Nephron progenitor cell (in vitro differentiated cells): ENCODE measurements at regions not wholly inside any gene's neighbourhood (a gene's known extent, or its start where the extent isn't known, plus 50 kb on each side); places are given as distances from the start of the nearest gene placed in this dataset.

ENCODE experiments used
- DNase-seq: peaks from one replicate; pipeline ENCODE4 v3.0.0; 2021
- H3K27ac Mint-ChIP-seq: 2 replicates; pipeline ENCODE4 v1.8.0; 2021; ENCODE audit warnings: mild to moderate bottlenecking, moderate library complexity, mixed read lengths
- H3K27me3 Mint-ChIP-seq: 2 replicates; pipeline ENCODE4 v1.8.0; 2021; ENCODE audit warnings: mild to moderate bottlenecking, low read depth, mixed read lengths; ENCODE audit not compliant: poor library complexity
- H3K36me3 Mint-ChIP-seq: 2 replicates; pipeline ENCODE4 v1.8.0; 2021; ENCODE audit warnings: low read depth, mixed read lengths
- H3K4me1 Mint-ChIP-seq: 2 replicates; pipeline ENCODE4 v1.8.0; 2021; ENCODE audit warnings: mixed read lengths
- H3K4me3 Mint-ChIP-seq: 2 replicates; pipeline ENCODE4 v1.8.0; 2021; ENCODE audit warnings: mild to moderate bottlenecking, moderate library complexity, mixed read lengths
- H3K9me3 Mint-ChIP-seq: 2 replicates; pipeline ENCODE4 v1.8.0; 2021; ENCODE audit warnings: mild to moderate bottlenecking, moderate library complexity, mixed read lengths
- CTCF ChIP-seq: fragments of 200-600 bp; sonication (generic); IDR thresholded peaks from 2 replicates; pipeline ENCODE4 v1.5.0; 2021; ENCODE audit warnings: antibody characterized with exemption

- H3K4me1 Mint-ChIP-seq: peaks cover 20% of the 10 kb centered on the region
- DNase-seq: no peak
- TF ChIP-seq CTCF: no peak
- no peak overlapping the region for H3K27ac Mint-ChIP-seq
- H3K27me3 Mint-ChIP-seq: no peaks in the 10 kb centered on the region
- H3K36me3 Mint-ChIP-seq: peaks cover 7% of the 10 kb centered on the region
- H3K4me3 Mint-ChIP-seq: no peak overlapping the region
- peaks cover 7% of the 10 kb centered on the region for H3K9me3 Mint-ChIP-seq
Measured at GRCh38 chr6:145372671-145373151, 362.6 kb downstream of the EPM2A start.

- Mint-ChIP-seq H3K4me1 (peaks cover 20% of the 10 kb centered on the region), H3K4me3 (no peak overlapping the region), H3K27me3 (no peaks in the 10 kb centered on the region), H3K9me3 (peaks cover 9% of the 10 kb centered on the region), H3K36me3 (peaks cover 8% of the 10 kb centered on the region), H3K27ac (no peak overlapping the region)
- TF ChIP-seq CTCF: no peak
- DNase-seq: no peak
Measured at GRCh38 chr6:145373826-145374225, 361.5 kb downstream of the EPM2A start.

- Mint-ChIP-seq H3K4me3 (no peak overlapping the region), H3K27ac (peak overlapping the region; percentile 39), H3K36me3 (peaks cover 8% of the 10 kb centered on the region), H3K27me3 (no peaks in the 10 kb centered on the region), H3K9me3 (peaks cover 9% of the 10 kb centered on the region), H3K4me1 (peaks cover 20% of the 10 kb centered on the region)
- DNase-seq: no peak
- no peak for TF ChIP-seq CTCF
Measured at GRCh38 chr6:145374570-145374969, 360.8 kb downstream of the EPM2A start.

GRCh38 chr6:145375502-145375901 lies 359.8 kb downstream of the EPM2A start:
- Mint-ChIP-seq H3K9me3 (peaks cover 9% of the 10 kb centered on the region), H3K4me1 (peaks cover 20% of the 10 kb centered on the region), H3K36me3 (peaks cover 8% of the 10 kb centered on the region), H3K27ac (no peak overlapping the region), H3K27me3 (no peaks in the 10 kb centered on the region), H3K4me3 (no peak overlapping the region)
- no peak for TF ChIP-seq CTCF
- DNase-seq: no peak

- H3K4me3 Mint-ChIP-seq: no peak overlapping the region
- peaks cover 9% of the 10 kb centered on the region for H3K9me3 Mint-ChIP-seq
- H3K27me3 Mint-ChIP-seq: no peaks in the 10 kb centered on the region
- no peak for DNase-seq
- H3K4me1 Mint-ChIP-seq: peaks cover 24% of the 10 kb centered on the region
- no peak overlapping the region for H3K27ac Mint-ChIP-seq
- TF ChIP-seq CTCF: no peak
- H3K36me3 Mint-ChIP-seq: peaks cover 8% of the 10 kb centered on the region
Measured at GRCh38 chr6:145380186-145380585, 355.1 kb downstream of the EPM2A start.

GRCh38 chr6:145381941-145382340 lies 353.4 kb downstream of the EPM2A start:
- H3K4me1 Mint-ChIP-seq: peaks cover 21% of the 10 kb centered on the region
- peaks cover 9% of the 10 kb centered on the region for H3K9me3 Mint-ChIP-seq
- no peak for TF ChIP-seq CTCF
- H3K27ac Mint-ChIP-seq: no peak overlapping the region
- H3K4me3 Mint-ChIP-seq: no peak overlapping the region
- no peak for DNase-seq
- H3K27me3 Mint-ChIP-seq: no peaks in the 10 kb centered on the region
- peaks cover 8% of the 10 kb centered on the region for H3K36me3 Mint-ChIP-seq
